OCI-LY3 (cell line): ENCODE measurements at regions not wholly inside any gene's neighbourhood (a gene's known extent, or its start where the extent isn't known, plus 50 kb on each side); places are given as distances from the start of the nearest gene placed in this dataset.

Experiments used
- CTCF ChIP-seq: fragments of 200-600, 300-600 bp; sonication (generic); IDR thresholded peaks from 2 replicates; pipeline ENCODE4 v1.5.1; 2014; ENCODE audit warnings: antibody characterized with exemption, low read length, low read depth
- EZH2phosphoT487 ChIP-seq: fragments of 200-600 bp; shearing (Covaris generic); IDR thresholded peaks from 2 replicates; pipeline ENCODE4 v1.6.1; 2018; ENCODE audit warnings: antibody characterized with exemption, mixed run types, low read depth

GRCh38 chr5:109964136-109964535, 274.4 kb downstream of the MAN2A1 start:
- TF ChIP-seq CTCF (no peak), EZH2phosphoT487 (no peak)
